PC-9 (cell line): ENCODE measurements at regions not wholly inside any gene's neighbourhood (a gene's known extent, or its start where the extent isn't known, plus 50 kb on each side); places are given as distances from the start of the nearest gene placed in this dataset.

ENCODE experiments used
- BruUV-seq: library from RNA; stranded (reverse); fragments of 400-500 nt; replicated peaks from 2 replicates; lab custom pipeline; 2021; lab: Mats Ljungman, UMichigan
- CTCF ChIA-PET: fragments of 300-600 bp; sonication (Branson Sonifier 250); formaldehyde crosslinking; loops from one replicate; lab custom pipeline; 2022; ENCODE audit warnings: antibody characterized with exemption; lab: Charles Lee
- POLR2A ChIA-PET: fragments of 300-600 bp; sonication (Branson Sonifier 250); formaldehyde crosslinking; loops from one replicate; lab custom pipeline; 2022; ENCODE audit warnings: antibody characterized with exemption; ENCODE audit not compliant: unreplicated experiment; lab: Charles Lee
- DNase-seq, 2 experiments: peaks; one replicate each; pipeline versions ENCODE4 v3.0.0 to v3.0.0-alpha.2; 2015 to 2022; ENCODE audit warnings: mixed read lengths in 1 of 2
- H2AFZ ChIP-seq: fragments of 200-600 bp; sonication (generic); 2 replicates; pipeline ENCODE4 v1.8.1; 2017; ENCODE audit warnings: antibody characterized with exemption
- H3F3A ChIP-seq: fragments of 200-600 bp; sonication (generic); 2 replicates; pipeline ENCODE4 v1.8.1; 2017; ENCODE audit warnings: antibody characterized with exemption, mild to moderate bottlenecking, low read depth; ENCODE audit not compliant: insufficient read depth
- H3K27ac ChIP-seq: fragments of 200-600 bp; sonication (generic); 2 replicates; pipeline ENCODE4 v1.6.1; 2016; ENCODE audit warnings: mixed run types
- H3K27me3 ChIP-seq: fragments of 200-600 bp; sonication (generic); 2 replicates; pipeline ENCODE4 v1.6.1; 2016; ENCODE audit warnings: low read depth, mixed run types; ENCODE audit not compliant: insufficient read depth
- H3K36me3 ChIP-seq: fragments of 200-600 bp; sonication (generic); 2 replicates; pipeline ENCODE4 v1.6.1; 2016; ENCODE audit warnings: low read depth, mixed run types
- H3K4me1 ChIP-seq: fragments of 200-600 bp; sonication (generic); replicated peaks from 2 replicates; pipeline ENCODE4 v1.6.1; 2016; ENCODE audit warnings: mixed run types; ENCODE audit not compliant: insufficient read depth
- H3K4me2 ChIP-seq: fragments of 200-600 bp; sonication (generic); 2 replicates; pipeline ENCODE4 v1.6.1; 2017; ENCODE audit warnings: mixed run types
- H3K4me3 ChIP-seq: fragments of 200-600 bp; sonication (generic); 2 replicates; pipeline ENCODE4 v1.6.1; 2016; ENCODE audit warnings: mixed run types
- H3K79me2 ChIP-seq: fragments of 200-600 bp; sonication (generic); 2 replicates; pipeline ENCODE4 v1.6.1; 2017; ENCODE audit warnings: low read depth, mixed run types
- H3K9me2 ChIP-seq: fragments of 200-600 bp; sonication (generic); 2 replicates; pipeline ENCODE4 v1.8.1; 2017; ENCODE audit warnings: mild to moderate bottlenecking; ENCODE audit not compliant: insufficient read depth
- H3K9me3 ChIP-seq: fragments of 200-600 bp; sonication (generic); 2 replicates; pipeline ENCODE4 v1.8.1; 2016; ENCODE audit warnings: low read depth; ENCODE audit not compliant: insufficient read depth
- H4K20me1 ChIP-seq: fragments of 200-600 bp; sonication (generic); 2 replicates; pipeline ENCODE4 v1.8.1; 2017; ENCODE audit not compliant: insufficient read depth
- CTCF ChIP-seq: fragments of 200-600 bp; sonication (generic); conservative IDR thresholded peaks from 2 replicates; pipeline ENCODE4 v1.6.1; 2017; ENCODE audit warnings: mixed run types, antibody characterized with exemption, mild to moderate bottlenecking, moderate library complexity
- EZH2 ChIP-seq: fragments of 200-600 bp; sonication (generic); IDR thresholded peaks from 2 replicates; pipeline ENCODE4 v1.8.0; 2017; ENCODE audit warnings: antibody characterized with exemption, low read depth
- intact Hi-C: fragments of 100-400 bp; cut with micrococcal nuclease; formaldehyde crosslinking; loops from one replicate; pipeline ENCODE4 v1.10.0; 2022; ENCODE audit not compliant: unreplicated experiment

- CTCF ChIA-PET, result no interaction called here
- no peak overlapping the region for H3K4me2 ChIP-seq
- H3K27me3 ChIP-seq, result no peaks in the 10 kb centered on the region
- no peak overlapping the region for H2AFZ ChIP-seq
- POLR2A ChIA-PET, result no interaction called here
- H3K4me3 ChIP-seq, result no peak overlapping the region
- H4K20me1 ChIP-seq, result no peaks in the 10 kb centered on the region
- intact Hi-C loops, result no loop called here
- H3K36me3 ChIP-seq, result no peaks in the 10 kb centered on the region
- no peaks in the 10 kb centered on the region for H3K79me2 ChIP-seq
- TF ChIP-seq EZH2, result no peak
- no peak for TF ChIP-seq CTCF
- 0 out of 2 replicates have a peak, but pooled peaks cover 8% of the 10 kb centered on the region for H3K4me1 ChIP-seq
- H3K27ac ChIP-seq, result no peak overlapping the region
- H3K9me3 ChIP-seq, result no peaks in the 10 kb centered on the region
- no peaks in the 10 kb centered on the region for H3K9me2 ChIP-seq
- DNase-seq, result no peak
- no peaks in the 10 kb centered on the region for H3F3A ChIP-seq
- no TSS peak for BruUV-seq
Measured at GRCh38 chr3:139764069-139764905, 86.5 kb upstream of the NMNAT3 start.

GRCh38 chr3:139762302-139762701 is 84.5 kb upstream of the NMNAT3 start:
- intact Hi-C loops, result no loop called here
- no peaks in the 10 kb centered on the region for H3F3A ChIP-seq
- ChIA-PET POLR2A (no interaction called here), CTCF (no interaction called here)
- DNase-seq, result no peak
- H3K4me2 ChIP-seq, result no peak overlapping the region
- H3K36me3 ChIP-seq, result no peaks in the 10 kb centered on the region
- no TSS peak for BruUV-seq
- no peak overlapping the region for H3K4me3 ChIP-seq
- TF ChIP-seq CTCF (no peak), EZH2 (no peak)
- no peaks in the 10 kb centered on the region for H4K20me1 ChIP-seq
- no peaks in the 10 kb centered on the region for H3K9me3 ChIP-seq
- H3K9me2 ChIP-seq, result no peaks in the 10 kb centered on the region
- H3K79me2 ChIP-seq, result no peaks in the 10 kb centered on the region
- H3K27ac ChIP-seq, result no peak overlapping the region
- no peak overlapping the region for H2AFZ ChIP-seq
- H3K27me3 ChIP-seq, result no peaks in the 10 kb centered on the region
- 0 out of 2 replicates have a peak, but pooled peaks cover 8% of the 10 kb centered on the region for H3K4me1 ChIP-seq

GRCh38 chr3:139759470-139759869 is 81.7 kb upstream of the NMNAT3 start:
- H3K27ac ChIP-seq, result no peak overlapping the region
- intact Hi-C loops, result no loop called here
- H3K36me3 ChIP-seq, result no peaks in the 10 kb centered on the region
- H3K4me3 ChIP-seq, result no peak overlapping the region
- no peaks in the 10 kb centered on the region for H3F3A ChIP-seq
- H4K20me1 ChIP-seq, result no peaks in the 10 kb centered on the region
- no peak overlapping the region for H3K4me2 ChIP-seq
- 0 out of 2 replicates have a peak, but pooled peaks cover 7% of the 10 kb centered on the region for H3K4me1 ChIP-seq
- no peaks in the 10 kb centered on the region for H3K9me3 ChIP-seq
- ChIA-PET CTCF (no interaction called here), POLR2A (no interaction called here)
- H2AFZ ChIP-seq, result no peak overlapping the region
- TF ChIP-seq CTCF (no peak), EZH2 (no peak)
- DNase-seq, result no peak
- no peaks in the 10 kb centered on the region for H3K79me2 ChIP-seq
- BruUV-seq, result no TSS peak
- H3K27me3 ChIP-seq, result no peaks in the 10 kb centered on the region
- no peaks in the 10 kb centered on the region for H3K9me2 ChIP-seq
